ENCODE measurements at regions not wholly inside any gene's neighbourhood (a gene's known extent, or its start where the extent isn't known, plus 50 kb on each side); places are given as distances from the start of the nearest gene placed in this dataset.
"Not testable (repeated sequence)": the region's sequence is repeated elsewhere in the genome, so short reads cannot be mapped to it uniquely, and the experiment has no call there.

GRCh38 chr6:169973588-169974467 lies 222.4 kb downstream of the ERMARD start:
- not testable (repeated sequence) for DNase-seq

GRCh38 chr6:169972736-169973135 lies 221.3 kb downstream of the ERMARD start:
- DNase-seq, result no peak

GRCh38 chr6:169972101-169972651 lies 220.8 kb downstream of the ERMARD start:
- DNase-seq, result no peak

GRCh38 chr6:169971081-169971861 lies 219.8 kb downstream of the ERMARD start:
- no peak for DNase-seq

- no peak for DNase-seq
Observed at GRCh38 chr6:169970306-169970988, 219.0 kb downstream of the ERMARD start.

GRCh38 chr6:169969372-169970099 lies 218.1 kb downstream of the ERMARD start:
- no peak for DNase-seq

- DNase-seq, result no peak
Observed at GRCh38 chr6:169968541-169969270, 217.3 kb downstream of the ERMARD start.

- DNase-seq, result no peak
Observed at GRCh38 chr6:169967687-169968086, 216.3 kb downstream of the ERMARD start.

- DNase-seq, result no peak
Observed at GRCh38 chr6:169966312-169967181, 215.1 kb downstream of the ERMARD start.

GRCh38 chr6:169965657-169966311 lies 214.4 kb downstream of the ERMARD start:
- DNase-seq, result no peak

GRCh38 chr6:169965239-169965638 lies 213.8 kb downstream of the ERMARD start:
- no peak for DNase-seq

- DNase-seq, result no peak
Observed at GRCh38 chr6:169964486-169965180, 213.2 kb downstream of the ERMARD start.

GRCh38 chr6:169963581-169964297 lies 212.3 kb downstream of the ERMARD start:
- DNase-seq, result no peak

GRCh38 chr6:169962604-169963469 lies 211.4 kb downstream of the ERMARD start:
- DNase-seq, result no peak

GRCh38 chr6:169961772-169962561 lies 210.5 kb downstream of the ERMARD start:
- DNase-seq, result peak; percentile 4

- no peak for DNase-seq
Observed at GRCh38 chr6:169960886-169961611, 209.6 kb downstream of the ERMARD start.

Data from CD4-positive, alpha-beta T cell treated with Interleukin-17A for 1 hour (primary cell).